Activated T-helper 1 cell treated with anti-CD3 and anti-CD28 coated beads, Interleukin-12 subunit alpha, Interleukin-12 subunit beta, Interleukin-2, Interleukin-4 antibody, amounts not matched to agents 30 ng/mL and 10 ng/mL and 1 ng/mL, durations not matched to agents 14 hours and 24 hours and 36 hours (primary cell): ENCODE measurements at regions not wholly inside any gene's neighbourhood (a gene's known extent, or its start where the extent isn't known, plus 50 kb on each side); places are given as distances from the start of the nearest gene placed in this dataset.
"Not testable (repeated sequence)": the region's sequence is repeated elsewhere in the genome, so short reads cannot be mapped to it uniquely, and the experiment has no call there.

ENCODE experiments used
- DNase-seq: peaks from one replicate; pipeline ENCODE4 v3.0.0; 2021; ENCODE audit warnings: low spot score
- H3K27ac Mint-ChIP-seq: one replicate; pipeline ENCODE4 v1.8.0; 2021; ENCODE audit warnings: mild to moderate bottlenecking, mixed read lengths
- H3K27me3 Mint-ChIP-seq: one replicate; pipeline ENCODE4 v1.8.0; 2022; ENCODE audit warnings: mild to moderate bottlenecking, moderate library complexity, mixed read lengths; ENCODE audit not compliant: insufficient read depth
- H3K36me3 Mint-ChIP-seq: one replicate; pipeline ENCODE4 v1.8.0; 2021; ENCODE audit warnings: low read depth, mixed read lengths
- H3K4me1 Mint-ChIP-seq: one replicate; pipeline ENCODE4 v1.8.0; 2021; ENCODE audit warnings: low read depth, mixed read lengths
- H3K4me3 Mint-ChIP-seq: one replicate; pipeline ENCODE4 v1.8.0; 2021; ENCODE audit warnings: mild to moderate bottlenecking, moderate library complexity, mixed read lengths
- H3K9me3 Mint-ChIP-seq: one replicate; pipeline ENCODE4 v1.8.0; 2021; ENCODE audit warnings: mixed read lengths
- intact Hi-C: fragments of 100-400 bp; cut with micrococcal nuclease; formaldehyde crosslinking; loops from one replicate; pipeline ENCODE4 v1.15.1; 2024

DNA sequence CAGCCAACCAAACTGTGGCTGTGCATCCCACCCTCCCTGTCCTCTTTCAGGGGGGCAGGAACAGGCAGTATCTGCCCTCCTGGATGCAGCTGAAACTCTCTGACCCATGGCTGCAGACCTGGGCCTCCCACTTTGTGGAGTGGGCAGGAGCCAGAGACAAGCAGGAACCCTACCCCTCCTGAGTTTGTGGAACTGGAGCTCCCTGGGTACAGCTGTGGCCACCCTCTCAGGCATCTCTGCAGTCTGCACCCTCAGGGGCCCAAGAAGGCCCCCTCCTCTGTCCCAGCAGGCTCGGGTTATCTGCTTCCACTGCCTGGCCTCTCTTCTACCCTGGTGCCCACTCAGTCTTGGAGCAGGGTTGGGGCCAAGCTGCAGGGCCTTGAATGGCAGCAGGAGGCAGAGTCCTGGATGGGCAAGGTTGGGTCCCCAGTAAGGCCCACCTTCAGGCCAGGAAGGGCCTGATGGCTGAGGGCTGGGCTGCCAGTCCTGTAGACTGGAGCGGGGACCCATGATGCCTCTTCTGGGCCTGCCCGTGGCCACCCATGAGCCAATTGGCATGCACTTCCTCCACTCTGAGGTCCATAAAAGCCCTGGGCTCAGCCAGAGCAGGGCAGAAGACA lies 619.9 kb downstream of the KIF4B start:
- intact Hi-C loops: no loop called here
- Mint-ChIP-seq H3K9me3 (no peaks in the 10 kb centered on the region), H3K27me3 (no peaks in the 10 kb centered on the region), H3K27ac (no peak overlapping the region), H3K4me1 (no peaks in the 10 kb centered on the region), H3K36me3 (no peaks in the 10 kb centered on the region), H3K4me3 (no peak overlapping the region)
- DNase-seq: no peak

DNA sequence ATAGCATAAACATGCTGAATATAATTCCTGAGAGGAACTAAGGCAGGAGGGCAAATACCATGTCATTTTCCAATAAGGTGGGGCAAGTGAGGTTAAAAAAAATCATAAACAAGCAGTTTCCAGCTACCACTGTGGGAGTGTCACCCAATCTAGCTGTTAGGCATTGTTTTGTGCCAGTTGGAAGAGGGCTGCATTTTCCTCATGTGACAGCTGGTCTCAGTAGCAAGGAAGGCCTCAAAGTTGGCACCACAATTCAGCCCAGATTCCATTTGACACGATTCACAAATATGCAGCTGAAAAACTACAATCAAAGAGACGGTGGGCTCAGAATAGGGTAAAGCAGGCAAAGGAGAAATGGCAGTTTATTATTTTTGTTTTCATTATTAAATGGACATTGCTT lies 636.1 kb downstream of the KIF4B start:
- Mint-ChIP-seq H3K4me1 (no peaks in the 10 kb centered on the region), H3K27me3 (no peaks in the 10 kb centered on the region), H3K27ac (no peak overlapping the region), H3K4me3 (no peak overlapping the region), H3K9me3 (no peaks in the 10 kb centered on the region), H3K36me3 (no peaks in the 10 kb centered on the region)
- intact Hi-C loops: no loop called here
- DNase-seq: no peak

DNA sequence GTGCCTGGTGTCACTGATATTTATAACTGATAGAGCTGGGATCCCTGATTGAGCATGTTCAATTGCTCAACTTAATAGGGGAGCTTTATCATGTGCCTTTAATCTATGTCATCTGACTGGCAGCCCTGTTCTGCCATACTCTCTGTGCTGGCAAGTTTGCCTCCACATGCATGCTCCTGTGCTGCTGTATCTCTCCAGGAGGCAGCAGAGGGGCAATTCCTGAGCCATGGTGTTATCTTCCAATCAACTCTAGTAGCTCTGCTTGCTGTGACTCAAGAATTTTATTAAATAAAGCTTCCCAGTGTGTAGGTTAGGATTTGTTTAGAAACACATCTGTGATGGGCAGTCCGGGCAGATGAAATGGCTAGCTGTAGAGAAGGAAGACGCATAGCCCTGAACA lies 642.0 kb downstream of the KIF4B start:
- no peak overlapping the region for H3K27ac Mint-ChIP-seq
- H3K27me3 Mint-ChIP-seq: no peaks in the 10 kb centered on the region
- no peak for DNase-seq
- no peak overlapping the region for H3K4me3 Mint-ChIP-seq
- H3K4me1 Mint-ChIP-seq: no peaks in the 10 kb centered on the region
- no peaks in the 10 kb centered on the region for H3K9me3 Mint-ChIP-seq
- H3K36me3 Mint-ChIP-seq: no peaks in the 10 kb centered on the region
- intact Hi-C loops: no loop called here

- no peak overlapping the region for H3K4me3 Mint-ChIP-seq
Measured at GRCh38 chr5:155661859-155662258, 648.3 kb downstream of the KIF4B start.

GRCh38 chr5:155665361-155665760 lies 651.8 kb downstream of the KIF4B start:
- Mint-ChIP-seq H3K36me3 (no peaks in the 10 kb centered on the region), H3K4me1 (no peaks in the 10 kb centered on the region), H3K27ac (no peak overlapping the region), H3K4me3 (no peak overlapping the region), H3K27me3 (no peaks in the 10 kb centered on the region), H3K9me3 (no peaks in the 10 kb centered on the region)
- no peak for DNase-seq
- intact Hi-C loops: no loop called here

More at GRCh38 chr5:155661859-155662258, 648.3 kb downstream of the KIF4B start:
- no peak overlapping the region for H3K27ac Mint-ChIP-seq
- intact Hi-C loops: no loop called here
- no peaks in the 10 kb centered on the region for H3K36me3 Mint-ChIP-seq
- H3K4me1 Mint-ChIP-seq: no peaks in the 10 kb centered on the region
- H3K9me3 Mint-ChIP-seq: no peaks in the 10 kb centered on the region
- DNase-seq: no peak
- no peaks in the 10 kb centered on the region for H3K27me3 Mint-ChIP-seq

DNA sequence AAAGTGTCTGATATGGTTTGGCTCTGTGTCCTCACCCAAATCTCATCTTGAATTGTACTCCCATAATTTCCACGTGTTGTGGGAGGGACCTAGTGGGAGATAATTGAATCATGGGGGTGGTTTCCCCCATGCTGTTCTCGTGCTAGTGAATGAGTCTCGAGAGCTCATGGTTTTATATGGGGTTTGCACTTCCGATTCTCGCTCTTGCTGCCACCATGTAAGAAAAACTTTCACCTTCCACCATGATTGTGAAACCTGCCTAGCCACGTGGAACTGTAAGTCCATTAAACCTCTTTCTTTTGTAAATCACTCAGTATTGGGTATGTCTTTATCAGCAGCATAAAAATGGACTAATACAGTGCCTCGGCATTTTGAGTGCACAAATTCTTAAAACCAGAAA lies 655.0 kb upstream of the SGCD start:
- DNase-seq, H3K27ac Mint-ChIP-seq, intact Hi-C loops, H3K4me1 Mint-ChIP-seq, H3K27me3 Mint-ChIP-seq, H3K4me3 Mint-ChIP-seq, H3K9me3 Mint-ChIP-seq, H3K36me3 Mint-ChIP-seq: not testable (repeated sequence)

GRCh38 chr5:155676967-155677366 lies 650.0 kb upstream of the SGCD start:
- Mint-ChIP-seq H3K9me3 (no peaks in the 10 kb centered on the region), H3K27me3 (no peaks in the 10 kb centered on the region), H3K36me3 (no peaks in the 10 kb centered on the region), H3K27ac (no peak overlapping the region), H3K4me3 (no peak overlapping the region), H3K4me1 (no peaks in the 10 kb centered on the region)
- intact Hi-C loops: no loop called here
- DNase-seq: no peak

- H3K27ac Mint-ChIP-seq: no peak overlapping the region
Measured at GRCh38 chr5:155678371-155678770, 648.6 kb upstream of the SGCD start.

GRCh38 chr5:155679530-155679929 lies 647.4 kb upstream of the SGCD start:
- H3K27me3 Mint-ChIP-seq: no peaks in the 10 kb centered on the region

More at GRCh38 chr5:155678371-155678770, 648.6 kb upstream of the SGCD start:
- Mint-ChIP-seq H3K4me1 (no peaks in the 10 kb centered on the region), H3K36me3 (no peaks in the 10 kb centered on the region), H3K4me3 (no peak overlapping the region), H3K9me3 (no peaks in the 10 kb centered on the region), H3K27me3 (no peaks in the 10 kb centered on the region)
- no peak for DNase-seq
- intact Hi-C loops: no loop called here

DNA sequence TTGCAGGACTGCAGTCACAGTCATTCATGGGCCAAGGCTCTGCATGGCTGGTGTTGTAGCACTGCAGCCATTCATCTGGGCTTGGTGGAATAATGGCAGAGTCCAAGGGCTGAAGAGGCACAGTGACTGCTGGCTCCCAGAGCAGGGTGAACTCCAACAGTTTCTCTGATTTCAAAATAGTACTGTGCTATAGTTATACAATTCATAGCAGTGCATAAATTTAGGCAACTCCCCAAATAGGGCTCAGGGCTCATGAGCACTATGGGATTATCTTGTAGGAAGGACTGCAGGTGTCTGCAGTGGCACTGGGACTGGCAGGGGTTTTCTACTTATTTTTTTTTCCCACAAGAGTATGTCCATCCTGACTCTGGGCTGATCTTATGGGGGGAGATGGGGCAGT lies 642.5 kb upstream of the SGCD start:
- Mint-ChIP-seq H3K36me3 (no peaks in the 10 kb centered on the region), H3K27me3 (no peaks in the 10 kb centered on the region), H3K9me3 (no peaks in the 10 kb centered on the region), H3K4me1 (no peaks in the 10 kb centered on the region), H3K27ac (no peak overlapping the region), H3K4me3 (no peak overlapping the region)
- DNase-seq: no peak
- intact Hi-C loops: no loop called here

More at GRCh38 chr5:155679530-155679929, 647.4 kb upstream of the SGCD start:
- no peak overlapping the region for H3K27ac Mint-ChIP-seq
- no peak for DNase-seq
- H3K4me3 Mint-ChIP-seq: no peak overlapping the region
- H3K4me1 Mint-ChIP-seq: no peaks in the 10 kb centered on the region
- H3K9me3 Mint-ChIP-seq: no peaks in the 10 kb centered on the region
- no peaks in the 10 kb centered on the region for H3K36me3 Mint-ChIP-seq
- intact Hi-C loops: no loop called here

DNA sequence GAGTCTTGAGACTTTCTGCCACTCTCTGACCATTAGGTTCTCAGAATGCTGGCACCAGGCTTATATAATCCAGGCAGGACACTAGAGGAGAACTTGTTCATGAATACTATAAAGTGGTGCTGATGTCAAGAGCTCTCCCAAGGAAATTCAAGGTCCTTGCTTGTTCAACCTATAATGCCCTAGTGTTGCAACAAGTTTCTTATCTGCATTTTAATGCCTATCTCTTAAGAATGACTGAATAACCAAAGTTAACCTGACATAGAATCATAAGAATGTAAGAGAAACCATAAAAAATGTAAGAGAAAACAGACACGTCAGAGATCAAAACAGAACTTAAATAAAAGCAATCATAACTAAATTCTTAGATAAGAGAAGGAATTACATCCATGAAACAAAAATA lies 640.8 kb upstream of the SGCD start:
- Mint-ChIP-seq H3K27ac (no peak overlapping the region), H3K9me3 (no peaks in the 10 kb centered on the region), H3K36me3 (no peaks in the 10 kb centered on the region), H3K27me3 (no peaks in the 10 kb centered on the region), H3K4me1 (no peaks in the 10 kb centered on the region), H3K4me3 (no peak overlapping the region)
- no peak for DNase-seq
- intact Hi-C loops: no loop called here

- intact Hi-C loops: no loop called here
- H3K36me3 Mint-ChIP-seq: no peaks in the 10 kb centered on the region
- no peak overlapping the region for H3K27ac Mint-ChIP-seq
- no peaks in the 10 kb centered on the region for H3K27me3 Mint-ChIP-seq
- no peaks in the 10 kb centered on the region for H3K4me1 Mint-ChIP-seq
- H3K9me3 Mint-ChIP-seq: no peaks in the 10 kb centered on the region
- no peak for DNase-seq
- H3K4me3 Mint-ChIP-seq: no peak overlapping the region
Measured at GRCh38 chr5:155689406-155689805, 637.6 kb upstream of the SGCD start.

DNA sequence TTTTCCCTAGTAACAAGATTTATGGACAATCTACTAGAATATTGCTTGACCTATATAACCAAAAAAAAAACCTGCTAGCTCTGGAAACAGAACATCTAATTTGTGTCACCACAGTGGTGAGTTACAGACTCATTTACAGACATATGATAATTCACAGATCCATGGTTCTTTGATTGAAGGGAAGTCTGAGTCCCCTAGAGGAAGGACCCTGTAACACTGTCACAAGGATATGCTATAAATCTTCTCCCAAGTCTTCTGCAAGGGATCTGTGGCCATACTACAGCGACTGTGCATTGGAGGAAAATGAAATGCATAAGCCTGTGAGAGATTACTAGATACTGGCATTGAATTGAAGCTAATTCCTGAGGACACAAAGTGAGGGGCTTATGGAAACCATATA lies 630.6 kb upstream of the SGCD start:
- no peaks in the 10 kb centered on the region for H3K27me3 Mint-ChIP-seq
- no peak for DNase-seq
- H3K36me3 Mint-ChIP-seq: no peaks in the 10 kb centered on the region
- intact Hi-C loops: no loop called here
- no peaks in the 10 kb centered on the region for H3K9me3 Mint-ChIP-seq
- no peak overlapping the region for H3K4me3 Mint-ChIP-seq
- H3K27ac Mint-ChIP-seq: no peak overlapping the region
- H3K4me1 Mint-ChIP-seq: no peaks in the 10 kb centered on the region

GRCh38 chr5:155697236-155697635 lies 629.7 kb upstream of the SGCD start:
- Mint-ChIP-seq H3K36me3 (no peaks in the 10 kb centered on the region), H3K4me3 (no peak overlapping the region), H3K9me3 (no peaks in the 10 kb centered on the region), H3K27ac (no peak overlapping the region), H3K4me1 (no peaks in the 10 kb centered on the region), H3K27me3 (no peaks in the 10 kb centered on the region)
- intact Hi-C loops: no loop called here
- DNase-seq: no peak
